G401 (cell line): ENCODE measurements at regions not wholly inside any gene's neighbourhood (a gene's known extent, or its start where the extent isn't known, plus 50 kb on each side); places are given as distances from the start of the nearest gene placed in this dataset.

ENCODE experiments used
- DNase-seq: peaks from one replicate; pipeline ENCODE4 v3.0.0-alpha.2; 2015; ENCODE audit warnings: low spot score
- in situ Hi-C: cut with HindIII; loops from 2 replicates; pipeline ENCODE4 v1.10.0; 2016; ENCODE audit warnings: low sequenced_read_pairs, mixed read lengths

DNA sequence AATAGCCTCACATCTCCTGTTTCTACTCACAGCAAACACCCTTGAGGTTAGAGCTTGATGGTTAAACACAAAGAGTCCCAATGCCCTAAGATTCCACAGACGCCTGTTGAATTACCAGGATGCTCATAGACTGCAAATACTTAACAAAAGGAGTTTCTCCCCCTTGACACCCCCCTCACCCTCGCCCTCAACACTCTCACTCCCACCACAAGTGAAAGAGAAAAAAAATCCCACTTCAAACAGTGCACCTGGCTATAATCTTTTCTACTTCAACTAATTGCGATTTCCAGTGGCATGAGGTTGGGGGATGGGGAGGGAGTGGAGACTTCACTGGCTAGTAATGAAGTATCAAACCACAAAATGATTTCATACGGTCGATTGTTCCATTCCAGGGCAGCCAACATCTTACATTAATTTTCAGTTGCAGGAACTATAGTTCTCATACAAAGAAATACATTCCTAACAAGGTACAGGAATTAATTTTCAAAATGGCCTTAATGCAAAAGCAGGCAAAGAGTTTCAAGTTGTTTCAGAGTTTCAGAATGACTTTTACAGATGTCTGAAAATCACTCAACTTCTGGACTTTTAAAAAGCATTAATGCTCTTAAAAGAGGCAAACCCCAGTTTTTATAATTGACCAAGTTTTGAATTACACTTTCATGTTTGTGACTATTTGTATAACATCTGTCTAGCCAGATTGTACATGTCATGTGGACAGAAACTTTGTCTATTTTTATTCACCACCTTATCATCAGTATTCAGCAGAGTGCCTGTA lies 390.7 kb downstream of the C12orf75 start:
- DNase-seq, result no peak
- in situ Hi-C loops, result no loop called here

DNA sequence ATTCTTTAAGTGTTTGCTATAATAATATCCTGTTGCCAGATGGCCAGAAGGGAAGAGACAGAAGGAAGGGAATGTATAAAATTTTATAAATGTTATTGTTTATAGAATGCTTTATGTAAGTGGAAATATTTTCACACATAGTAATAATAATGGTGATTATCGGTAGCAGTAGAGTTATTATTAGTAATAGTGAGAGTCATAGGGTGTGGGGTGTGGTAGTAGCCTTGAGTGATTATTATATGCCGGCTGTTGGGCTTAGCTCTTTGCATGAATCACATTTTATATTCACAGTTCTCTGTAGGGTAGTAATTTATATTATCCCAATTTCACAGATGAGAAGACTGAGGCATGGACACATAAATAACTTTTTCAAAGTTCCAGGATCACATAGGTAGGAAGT lies 391.4 kb downstream of the C12orf75 start:
- in situ Hi-C loops, result no loop called here
- DNase-seq, result no peak

GRCh38 chr12:105723066-105723465 lies 392.6 kb downstream of the C12orf75 start:
- no peak for DNase-seq
- in situ Hi-C loops, result no loop called here

GRCh38 chr12:105723494-105723893 lies 393.0 kb downstream of the C12orf75 start:
- in situ Hi-C loops, result no loop called here
- DNase-seq, result no peak

GRCh38 chr12:105724641-105725040 lies 394.1 kb downstream of the C12orf75 start:
- peak; percentile 39 for DNase-seq
- in situ Hi-C loops, result no loop called here

DNA sequence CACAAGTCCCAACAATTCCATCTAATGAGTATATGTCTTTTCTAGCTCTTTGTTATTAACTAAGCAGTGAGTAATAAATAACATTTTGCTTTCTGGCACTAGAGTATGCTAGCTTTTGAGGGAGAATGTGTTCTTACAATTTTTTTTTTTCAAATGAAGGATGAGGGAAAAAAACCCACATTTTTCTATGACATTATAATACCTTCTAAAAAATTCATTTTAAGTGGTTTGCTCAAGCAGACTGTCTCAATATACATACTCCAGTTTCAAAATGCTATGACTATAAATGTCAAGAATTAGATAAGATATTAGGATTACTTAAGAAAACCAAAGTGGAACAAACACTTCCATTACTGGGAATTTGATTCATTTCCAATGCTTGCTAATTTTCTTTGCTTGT lies 394.6 kb downstream of the C12orf75 start:
- in situ Hi-C loops, result no loop called here

DNA sequence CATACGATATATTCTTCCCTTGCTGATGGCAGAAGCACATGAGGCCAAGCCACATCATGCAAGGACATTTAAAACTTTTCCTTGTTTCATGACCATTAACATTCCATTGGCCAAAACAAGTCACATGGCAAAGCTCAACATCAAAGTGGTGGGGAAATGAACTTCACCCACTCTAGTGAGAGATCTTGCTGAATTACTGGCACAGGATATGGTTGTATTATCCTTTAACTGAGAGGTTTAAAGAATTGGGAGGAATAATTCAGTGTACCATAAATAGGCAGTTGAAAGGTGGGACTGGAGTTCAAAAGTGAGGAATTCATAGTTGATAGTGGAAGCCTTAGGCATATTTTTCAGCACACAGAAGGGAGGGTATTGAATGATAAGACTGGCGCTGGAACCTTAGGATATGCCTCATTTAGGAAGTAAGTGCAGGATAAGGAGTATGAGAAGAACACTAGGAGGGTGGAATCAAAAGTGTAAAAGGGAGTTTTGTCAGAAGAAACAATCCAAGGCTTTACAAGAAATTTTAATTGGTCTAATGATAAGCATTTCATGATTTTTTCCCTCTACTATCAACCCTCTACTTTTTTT lies 398.8 kb downstream of the C12orf75 start:
- no peak for DNase-seq
- in situ Hi-C loops, result no loop called here

More for the DNA sequence above, 394.6 kb downstream of the C12orf75 start:
- no peak for DNase-seq

DNA sequence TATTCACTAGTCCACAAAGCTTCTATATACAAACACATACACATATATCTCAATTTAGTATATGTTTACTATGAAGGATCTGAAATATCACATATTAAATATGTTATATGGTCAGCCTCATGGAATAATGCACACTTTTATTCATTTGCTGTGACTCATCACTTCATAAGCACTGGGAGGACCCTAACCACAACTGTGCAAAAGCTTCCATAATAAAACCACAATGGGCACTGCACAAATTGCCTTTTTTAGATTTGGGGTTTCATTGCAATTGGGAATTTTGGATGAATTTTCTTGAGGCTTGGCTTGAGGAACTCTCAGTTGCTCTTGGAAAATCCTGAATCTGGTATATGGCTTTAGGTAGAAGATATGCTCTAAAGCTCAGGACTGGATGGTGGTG lies 399.4 kb downstream of the C12orf75 start:
- in situ Hi-C loops, result no loop called here
- DNase-seq, result no peak

- in situ Hi-C loops, result no loop called here
Observed at GRCh38 chr12:105733579-105733978, 403.1 kb downstream of the C12orf75 start.

GRCh38 chr12:105736498-105736897 lies 402.3 kb downstream of the NUAK1 start:
- in situ Hi-C loops, result no loop called here
- DNase-seq, result no peak

More at GRCh38 chr12:105733579-105733978, 403.1 kb downstream of the C12orf75 start:
- DNase-seq, result no peak

- no peak for DNase-seq
- in situ Hi-C loops, result no loop called here
Observed at GRCh38 chr12:105738051-105738450, 400.7 kb downstream of the NUAK1 start.

- peak; percentile 84 for DNase-seq
Observed at GRCh38 chr12:105740369-105740768, 398.4 kb downstream of the NUAK1 start.

GRCh38 chr12:105740970-105741725 lies 397.6 kb downstream of the NUAK1 start:
- in situ Hi-C loops, result no loop called here
- peak; percentile 95 for DNase-seq

More at GRCh38 chr12:105740369-105740768, 398.4 kb downstream of the NUAK1 start:
- in situ Hi-C loops, result no loop called here

GRCh38 chr12:105741786-105742566 lies 396.8 kb downstream of the NUAK1 start:
- in situ Hi-C loops, result no loop called here
- peak; percentile 93 for DNase-seq

GRCh38 chr12:105742567-105742874 lies 396.2 kb downstream of the NUAK1 start:
- in situ Hi-C loops, result no loop called here
- DNase-seq, result no peak

DNA sequence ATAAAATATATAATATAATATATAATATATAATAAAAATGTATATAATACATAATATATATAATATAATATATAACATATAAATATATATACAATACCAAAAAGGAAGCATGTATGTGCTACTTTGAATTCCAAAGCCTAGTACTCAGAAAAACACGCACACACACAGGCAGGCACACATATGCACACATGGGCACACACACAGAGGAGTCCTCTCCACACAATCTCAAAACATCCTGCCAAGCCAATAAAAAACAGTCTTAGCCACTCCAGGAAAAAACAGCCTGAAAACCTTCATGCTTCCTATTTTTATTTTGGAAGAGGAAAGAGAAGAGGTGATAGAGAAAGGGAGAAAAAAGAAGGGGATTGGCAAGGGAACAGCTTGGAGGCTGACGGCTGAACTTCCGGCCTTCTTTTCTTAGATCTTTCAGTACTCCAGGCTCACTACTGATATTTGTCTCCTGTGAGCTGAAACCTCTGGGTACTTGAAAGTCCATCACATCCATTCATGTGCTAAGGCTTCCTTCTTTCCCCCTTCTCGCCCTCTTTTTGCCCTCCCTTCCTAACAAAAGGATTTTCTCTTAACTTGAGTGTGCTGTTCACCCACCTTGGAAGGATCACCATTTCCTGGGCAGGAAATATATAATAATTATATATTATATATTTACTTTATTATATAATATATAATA lies 394.2 kb downstream of the NUAK1 start:
- no peak for DNase-seq
- in situ Hi-C loops, result no loop called here

DNA sequence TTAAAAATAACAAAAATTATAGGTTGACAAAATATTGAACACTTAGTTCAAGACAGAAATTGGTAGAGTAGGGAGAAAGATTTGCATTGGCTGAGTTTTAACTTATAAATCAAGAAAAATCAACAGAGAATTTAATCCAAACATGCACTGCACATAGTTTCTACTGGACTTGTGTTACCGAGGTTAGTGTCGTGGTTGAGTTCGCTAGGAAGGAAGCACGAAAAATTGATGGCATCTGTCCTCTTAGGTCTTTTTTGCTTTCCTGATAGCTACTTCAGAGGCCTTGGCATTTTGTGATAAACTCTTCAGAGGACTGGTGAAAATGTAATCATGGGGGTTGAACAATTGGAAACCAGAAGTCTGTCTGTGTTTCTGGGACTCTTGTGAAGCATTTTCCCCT lies 392.9 kb downstream of the NUAK1 start:
- in situ Hi-C loops, result no loop called here
- no peak for DNase-seq

GRCh38 chr12:105748806-105749600 lies 389.8 kb downstream of the NUAK1 start:
- peak; percentile 63 for DNase-seq

More at GRCh38 chr12:105748806-105749600, 389.8 kb downstream of the NUAK1 start:
- in situ Hi-C loops, result no loop called here
